ENCODE measurements at regions not wholly inside any gene's neighbourhood (a gene's known extent, or its start where the extent isn't known, plus 50 kb on each side); places are given as distances from the start of the nearest gene placed in this dataset.

DNA sequence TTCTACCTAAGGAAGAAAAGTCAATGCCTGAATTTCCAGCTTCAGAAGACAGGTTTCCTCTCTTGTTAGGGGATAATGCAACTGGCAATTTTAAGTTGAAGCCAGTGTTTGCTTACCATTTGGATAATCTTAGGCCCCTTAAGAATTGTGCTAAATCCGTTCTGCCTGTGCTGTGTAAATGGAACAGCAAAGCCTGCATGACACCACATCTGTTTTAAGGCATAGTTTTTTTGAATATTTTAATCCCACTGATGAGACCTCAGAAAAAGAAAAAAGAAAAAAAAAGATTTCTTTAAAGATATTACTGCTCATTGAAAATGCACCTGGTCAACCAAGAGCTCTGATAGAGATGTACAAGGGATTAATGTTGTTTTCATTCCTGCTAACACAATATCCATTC lies 419.2 kb downstream of the SLITRK6 start:
- TF ChIP-seq CTCF (conservative IDR thresholded peaks at IDR 0.05; ENCODE audit: low read depth, low read length) (no peak), EZH2phosphoT487 (IDR thresholded peaks at IDR 0.05; ENCODE audit: borderline replicate concordance, low read length) (no peak), EZH2 (IDR thresholded peaks at IDR 0.05; ENCODE audit: low read length, unreplicated experiment) (no peak)
